ENCODE measurements at regions not wholly inside any gene's neighbourhood (a gene's known extent, or its start where the extent isn't known, plus 50 kb on each side); places are given as distances from the start of the nearest gene placed in this dataset.

DNA sequence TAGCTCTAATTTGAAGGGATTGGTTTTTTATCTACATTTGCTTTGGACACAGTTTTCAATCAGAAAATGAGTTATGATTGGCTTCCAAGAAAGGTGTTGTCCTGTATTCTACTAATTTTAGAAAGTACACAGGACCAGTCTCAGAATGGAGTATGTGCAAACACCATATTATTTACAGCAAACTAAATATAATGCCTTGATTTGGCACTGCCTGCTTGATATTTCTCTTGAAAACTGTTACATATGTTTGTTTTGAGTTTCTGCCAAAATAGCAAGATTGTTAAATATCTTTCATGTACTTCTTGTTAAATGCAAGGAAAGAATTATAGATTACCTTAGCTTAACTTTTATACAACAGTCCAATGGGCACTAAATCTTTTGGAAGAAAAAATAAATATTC, 694.9 kb downstream of the KCNJ3 start:
- no peak overlapping the region for H3K27ac ChIP-seq (ENCODE audit: insufficient read depth, low read length)
- H3K56ac ChIP-seq (ENCODE audit: extremely low read depth, insufficient read depth, low read length) = no peak overlapping the region
- no peak overlapping the region for H3K23ac ChIP-seq (ENCODE audit: low read depth, low read length)
- no peak overlapping the region for H2BK120ac ChIP-seq (ENCODE audit: low read depth, low read length)
- no peak overlapping the region for H3K9ac ChIP-seq (ENCODE audit: low read depth, low read length)
- no peak overlapping the region for H4K91ac ChIP-seq (ENCODE audit: insufficient read depth, low read depth, low read length)
- no peak overlapping the region for H4K5ac ChIP-seq (ENCODE audit: low read depth, low read length)
- H4K20me1 ChIP-seq (ENCODE audit: insufficient read depth, low read length) = no peaks in the 10 kb centered on the region
- H3K14ac ChIP-seq (replicated peaks; ENCODE audit: low read depth, low read length) = no peak overlapping the region
- no peak overlapping the region for H2AK5ac ChIP-seq (ENCODE audit: low read depth, low read length)
- H3K18ac ChIP-seq (ENCODE audit: low read depth, low read length) = no peak overlapping the region
- H3K9me3 ChIP-seq (ENCODE audit: control insufficient read depth, insufficient read depth, low read length) = 0 out of 2 replicates have a peak, but pooled peaks cover 2% of the 10 kb centered on the region
- DNase-seq = no peak
- no peaks in the 10 kb centered on the region for H3K79me1 ChIP-seq (ENCODE audit: low read depth in 1 of 2, low read length in 2 of 2)
- intact Hi-C loops (cut with micrococcal nuclease) (no loop called here), dilution Hi-C loops (cut with HindIII; ENCODE audit: low sequenced_read_pairs, unreplicated experiment) (no loop called here), in situ Hi-C loops (cut with MboI; ENCODE audit: low sequenced_read_pairs) (loop anchor here (25.0 kb wide), 2 partner anchors 1194 to 1944 kb away; partner anchors contain the start of gene ERMN)
- H4K8ac ChIP-seq (ENCODE audit: low read depth in 2 of 2, low read length in 2 of 2) = no peak overlapping the region
- no peak overlapping the region for H3K4ac ChIP-seq (ENCODE audit: low read depth, low read length)
- ATAC-seq (ENCODE audit: low read depth) = no peak
- ChIA-PET CTCF (no interaction called here), POLR2A (ENCODE audit: unreplicated experiment) (no interaction called here)
- no peaks in the 10 kb centered on the region for H3K9me1 ChIP-seq (ENCODE audit: insufficient read depth, low read length)
- no peak overlapping the region for H2BK5ac ChIP-seq (ENCODE audit: low read depth, low read length, poor library complexity, severe bottlenecking)
- no peaks in the 10 kb centered on the region for H3K4me1 ChIP-seq (ENCODE audit: control insufficient read depth, insufficient read depth, low read length)
- TF ChIP-seq RCOR1 (IDR thresholded peaks at IDR 0.05; ENCODE audit: insufficient replicate concordance, low read length) (no peak), NFE2L2 (IDR thresholded peaks at IDR 0.05; ENCODE audit: low read depth, low read length) (no peak)
- TF ChIP-seq, protein P1, sequence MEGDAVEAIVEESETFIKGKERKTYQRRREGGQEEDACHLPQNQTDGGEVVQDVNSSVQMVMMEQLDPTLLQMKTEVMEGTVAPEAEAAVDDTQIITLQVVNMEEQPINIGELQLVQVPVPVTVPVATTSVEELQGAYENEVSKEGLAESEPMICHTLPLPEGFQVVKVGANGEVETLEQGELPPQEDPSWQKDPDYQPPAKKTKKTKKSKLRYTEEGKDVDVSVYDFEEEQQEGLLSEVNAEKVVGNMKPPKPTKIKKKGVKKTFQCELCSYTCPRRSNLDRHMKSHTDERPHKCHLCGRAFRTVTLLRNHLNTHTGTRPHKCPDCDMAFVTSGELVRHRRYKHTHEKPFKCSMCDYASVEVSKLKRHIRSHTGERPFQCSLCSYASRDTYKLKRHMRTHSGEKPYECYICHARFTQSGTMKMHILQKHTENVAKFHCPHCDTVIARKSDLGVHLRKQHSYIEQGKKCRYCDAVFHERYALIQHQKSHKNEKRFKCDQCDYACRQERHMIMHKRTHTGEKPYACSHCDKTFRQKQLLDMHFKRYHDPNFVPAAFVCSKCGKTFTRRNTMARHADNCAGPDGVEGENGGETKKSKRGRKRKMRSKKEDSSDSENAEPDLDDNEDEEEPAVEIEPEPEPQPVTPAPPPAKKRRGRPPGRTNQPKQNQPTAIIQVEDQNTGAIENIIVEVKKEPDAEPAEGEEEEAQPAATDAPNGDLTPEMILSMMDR (conservative IDR thresholded peaks at IDR 0.05; ENCODE audit: low read depth, low read length) = no peak
- no TSS peak for BruUV-seq (replicated peaks)
- H2AK9ac ChIP-seq (replicated peaks; ENCODE audit: low read depth, low read length, poor library complexity) = no peak overlapping the region
- no peak overlapping the region for H2BK20ac ChIP-seq (ENCODE audit: low read depth, low read length)
- no peak overlapping the region for H3K4me2 ChIP-seq (ENCODE audit: low read depth, low read length)
- no peak overlapping the region for H2AFZ ChIP-seq (replicated peaks; ENCODE audit: low read length, poor library complexity)
- H3K27me3 ChIP-seq (ENCODE audit: control insufficient read depth, insufficient read depth, low read length) = no peaks in the 10 kb centered on the region
- H2BK15ac ChIP-seq (ENCODE audit: low read depth, low read length) = no peak overlapping the region
- H3K36me3 ChIP-seq (ENCODE audit: control insufficient read depth, insufficient read depth, low read length) = no peaks in the 10 kb centered on the region
- no peak overlapping the region for H3K4me3 ChIP-seq (ENCODE audit: insufficient read depth, low read depth, low read length)

Data from IMR-90 (cell line).